LNCAP (cell line): ENCODE measurements at regions not wholly inside any gene's neighbourhood (a gene's known extent, or its start where the extent isn't known, plus 50 kb on each side); places are given as distances from the start of the nearest gene placed in this dataset.

ENCODE experiments used
- TF ChIP-seq, protein P1 (sequence below): fragments of 450-650 bp; IDR thresholded peaks from 2 replicates; pipeline ENCODE4 v1.5.1; 2017; ENCODE audit warnings: mild to moderate bottlenecking

DNA sequence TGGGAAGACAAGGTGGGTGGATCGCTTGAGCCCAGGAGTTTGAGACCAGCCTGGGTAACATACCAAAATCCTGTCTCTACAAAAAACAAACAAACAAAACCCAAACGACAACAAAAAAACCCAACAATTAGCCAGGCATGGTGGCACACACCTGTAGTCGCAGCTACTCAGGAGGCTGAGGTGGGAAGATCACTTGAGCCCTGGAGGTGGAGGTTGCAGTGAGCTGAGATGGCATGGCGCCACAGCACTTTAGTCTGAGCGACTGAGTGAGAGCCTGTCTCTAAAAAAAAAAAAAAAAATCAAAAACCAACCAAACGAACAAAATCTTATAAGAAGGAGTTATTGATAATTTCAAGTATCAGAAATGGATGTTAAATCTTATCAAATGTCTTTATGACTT is 114.9 kb downstream of the CDH26 start:
- TF ChIP-seq, protein P1, sequence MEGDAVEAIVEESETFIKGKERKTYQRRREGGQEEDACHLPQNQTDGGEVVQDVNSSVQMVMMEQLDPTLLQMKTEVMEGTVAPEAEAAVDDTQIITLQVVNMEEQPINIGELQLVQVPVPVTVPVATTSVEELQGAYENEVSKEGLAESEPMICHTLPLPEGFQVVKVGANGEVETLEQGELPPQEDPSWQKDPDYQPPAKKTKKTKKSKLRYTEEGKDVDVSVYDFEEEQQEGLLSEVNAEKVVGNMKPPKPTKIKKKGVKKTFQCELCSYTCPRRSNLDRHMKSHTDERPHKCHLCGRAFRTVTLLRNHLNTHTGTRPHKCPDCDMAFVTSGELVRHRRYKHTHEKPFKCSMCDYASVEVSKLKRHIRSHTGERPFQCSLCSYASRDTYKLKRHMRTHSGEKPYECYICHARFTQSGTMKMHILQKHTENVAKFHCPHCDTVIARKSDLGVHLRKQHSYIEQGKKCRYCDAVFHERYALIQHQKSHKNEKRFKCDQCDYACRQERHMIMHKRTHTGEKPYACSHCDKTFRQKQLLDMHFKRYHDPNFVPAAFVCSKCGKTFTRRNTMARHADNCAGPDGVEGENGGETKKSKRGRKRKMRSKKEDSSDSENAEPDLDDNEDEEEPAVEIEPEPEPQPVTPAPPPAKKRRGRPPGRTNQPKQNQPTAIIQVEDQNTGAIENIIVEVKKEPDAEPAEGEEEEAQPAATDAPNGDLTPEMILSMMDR = no peak

DNA sequence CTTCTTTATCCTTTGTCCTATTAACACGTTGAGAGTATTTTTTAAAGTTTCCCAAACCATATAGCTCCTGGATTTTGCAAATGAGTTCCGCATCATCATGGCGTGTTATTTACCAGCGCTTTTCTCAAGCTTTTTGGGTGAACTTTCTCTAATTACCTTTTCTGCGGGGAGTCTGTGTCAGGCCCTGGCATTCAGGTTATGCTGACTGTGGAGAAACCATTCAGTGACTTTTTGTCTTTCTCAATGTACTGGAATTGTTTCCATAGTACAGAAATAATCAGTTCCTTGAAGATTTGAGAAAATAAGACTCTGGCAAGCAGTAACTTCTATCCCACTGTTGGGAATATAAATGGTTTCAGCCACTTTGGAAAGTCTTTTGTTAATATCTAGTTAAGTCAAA is 115.3 kb downstream of the CDH26 start:
- TF ChIP-seq, protein P1 = no peak

DNA sequence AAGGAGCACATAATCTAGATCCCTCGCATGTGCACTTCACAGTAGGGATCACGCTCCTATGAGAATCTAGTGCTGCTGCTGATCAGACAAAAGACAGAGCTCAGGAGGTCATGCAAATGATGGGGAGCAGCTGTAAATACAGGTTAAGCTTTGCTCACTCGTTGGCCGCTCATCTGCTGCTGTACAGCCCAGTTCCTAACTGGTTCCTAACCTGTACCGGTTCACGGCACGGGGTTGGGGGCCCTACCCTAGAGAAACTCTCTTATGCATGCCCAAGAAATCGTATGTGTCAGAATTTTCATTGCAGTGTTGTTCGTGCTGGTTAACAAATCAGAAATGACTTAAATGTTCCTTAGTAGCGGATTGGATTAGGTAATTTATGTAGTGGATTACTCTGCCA is 116.1 kb downstream of the CDH26 start:
- TF ChIP-seq, protein P1 = no peak

DNA sequence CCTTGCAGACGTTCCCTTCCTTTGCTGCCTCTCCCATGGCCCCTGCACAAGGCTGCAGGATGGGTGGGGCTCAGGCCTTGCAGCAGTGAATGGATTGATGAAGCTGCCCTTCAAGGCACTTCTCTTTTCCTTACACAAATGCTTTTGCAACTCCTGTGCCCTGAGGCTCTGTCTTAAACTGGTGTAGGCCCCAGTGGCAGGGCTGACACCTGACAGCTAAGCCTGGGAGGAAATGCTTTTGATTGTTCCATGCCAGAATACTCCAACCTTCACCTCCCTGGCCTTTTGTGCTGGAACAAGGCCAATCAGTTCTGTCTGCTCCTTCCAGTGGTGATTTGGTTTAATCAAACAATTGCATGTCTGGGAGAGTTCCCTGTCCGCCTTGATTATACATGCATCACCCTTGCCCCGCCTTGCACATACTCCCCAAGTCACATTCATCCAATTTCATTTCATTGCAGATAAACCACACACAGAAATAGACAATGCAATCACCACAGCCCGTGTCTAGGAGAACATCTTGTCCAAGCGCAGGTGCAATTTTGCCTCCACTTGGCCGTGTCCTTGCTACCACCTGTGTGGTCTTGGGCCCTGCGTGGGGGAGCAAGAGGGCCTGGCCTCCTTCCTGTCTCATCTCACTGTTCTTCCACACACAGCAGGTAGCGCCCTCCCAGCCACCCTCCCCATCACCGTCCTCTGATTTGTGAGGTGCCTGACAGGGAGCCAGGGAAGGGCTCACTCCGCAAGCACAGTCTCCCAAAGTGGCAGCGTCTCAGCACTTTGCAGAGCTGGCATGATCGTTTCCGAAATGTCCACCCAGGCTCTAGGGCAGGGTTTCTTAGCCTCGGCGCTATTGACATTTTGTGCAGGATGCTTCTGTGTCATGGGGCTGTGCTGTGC is 120.4 kb downstream of the CDH26 start:
- TF ChIP-seq, protein P1 = no peak

DNA sequence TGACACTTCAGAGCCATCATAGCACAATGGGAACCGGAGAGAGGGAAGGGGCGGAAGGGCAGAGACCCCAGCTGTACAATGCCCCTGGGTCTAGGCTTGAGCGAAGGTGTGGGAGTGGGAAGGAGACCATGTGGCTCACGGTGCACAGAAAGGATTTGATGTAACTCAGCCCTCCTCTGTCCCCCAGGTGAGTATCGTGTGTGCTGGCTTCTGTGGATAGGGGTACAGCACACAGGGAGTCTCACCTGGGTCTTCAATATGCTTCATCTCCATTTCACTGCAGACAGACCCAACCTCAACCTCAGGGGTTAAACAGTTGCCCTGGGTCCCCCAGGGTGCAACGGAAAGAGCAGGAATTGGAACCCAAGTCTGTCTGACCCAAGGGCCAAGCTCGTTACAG is 122.2 kb downstream of the CDH26 start:
- TF ChIP-seq, protein P1 = no peak

DNA sequence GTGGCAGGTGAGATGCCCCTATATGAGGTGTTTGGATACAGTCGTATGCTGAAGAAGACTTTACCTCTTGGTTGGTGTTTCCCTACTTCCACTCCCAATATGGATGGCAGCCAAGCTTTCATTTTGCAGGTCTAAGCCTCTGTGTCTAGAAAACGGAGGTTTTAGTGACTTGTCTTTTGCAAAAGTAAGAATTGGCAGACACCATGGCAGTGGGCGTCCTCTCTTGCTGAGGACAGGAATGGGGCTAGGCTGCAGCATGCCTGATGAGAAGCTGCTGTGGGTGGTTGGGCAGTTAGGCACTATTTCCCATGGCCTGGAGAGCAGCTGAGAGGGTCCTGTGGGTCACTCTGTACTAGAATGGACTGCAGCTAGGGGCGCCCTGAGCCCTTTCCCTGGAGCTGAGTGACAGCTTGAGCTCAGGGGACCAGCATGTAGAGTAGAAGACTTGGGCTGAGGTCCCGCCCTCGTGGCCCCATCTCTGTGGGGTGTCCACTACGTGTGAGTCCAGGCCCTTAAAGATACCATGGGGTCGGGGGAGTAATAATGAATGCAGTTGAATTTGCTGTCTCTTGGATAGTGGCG is 127.4 kb downstream of the CDH26 start:
- TF ChIP-seq, protein P1 = no peak

DNA sequence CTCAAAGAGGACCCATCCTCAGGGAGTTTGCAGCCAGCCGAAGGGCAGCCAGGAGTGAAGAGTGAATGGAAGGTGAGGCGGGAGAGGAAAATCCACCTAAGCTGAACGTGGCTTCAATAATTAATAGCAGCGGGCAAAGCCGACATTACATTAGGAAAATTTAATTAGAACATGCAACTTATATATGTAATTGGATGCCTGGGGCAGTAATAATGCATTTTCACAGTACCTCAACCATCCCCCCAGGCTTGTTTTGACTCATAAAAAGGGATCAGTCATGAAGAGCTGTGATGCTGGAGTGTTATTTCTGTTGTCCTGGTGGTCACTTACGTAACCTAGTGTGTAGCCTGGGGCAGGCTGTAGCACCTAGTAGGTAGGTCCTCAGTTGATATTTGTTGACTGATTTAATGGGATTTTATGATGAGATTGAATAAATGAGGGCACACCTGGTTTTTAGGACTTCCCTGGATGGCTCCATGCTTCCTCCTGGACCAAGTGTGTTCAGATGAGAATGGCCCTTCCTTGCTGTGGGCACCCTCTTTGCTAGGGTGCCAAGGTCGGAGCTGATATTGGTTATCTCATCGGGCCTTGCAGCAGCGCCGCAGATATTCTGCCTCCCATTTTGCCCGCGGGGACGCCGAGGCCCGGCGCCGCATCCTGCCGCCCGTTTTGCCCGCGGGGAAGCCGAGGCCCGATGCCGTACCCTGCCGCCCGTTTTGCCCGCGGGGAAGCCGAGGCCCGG is 128.8 kb downstream of the CDH26 start:
- TF ChIP-seq, protein P1 = no peak
